ENCODE measurements at regions not wholly inside any gene's neighbourhood (a gene's known extent, or its start where the extent isn't known, plus 50 kb on each side); places are given as distances from the start of the nearest gene placed in this dataset.

GRCh38 chr15:95141486-95141885 is 910.1 kb downstream of the MCTP2 start:
- no peaks in the 10 kb centered on the region for H3K9me3 ChIP-seq (ENCODE audit: insufficient read depth in 2 of 2, low read depth in 1 of 2, low read length in 1 of 2)
- H3K79me2 ChIP-seq (ENCODE audit: control insufficient read depth in 1 of 2, insufficient read depth in 2 of 2, low read length in 2 of 2) = no peaks in the 10 kb centered on the region
- no peaks in the 10 kb centered on the region for H3K27me3 ChIP-seq (replicated peaks in 1 of 4; ENCODE audit: control insufficient read depth in 3 of 4, extremely low read depth in 1 of 4, insufficient read depth in 3 of 4, low read length in 3 of 4)
- no peak overlapping the region for H4K5ac ChIP-seq (ENCODE audit: insufficient read length, low read depth, low read length)
- ChIA-PET POLR2A (ENCODE audit: partially characterized antibody) (no interaction called here), CTCF (ENCODE audit: partially characterized antibody) (no interaction called here)
- H3K27ac ChIP-seq (ENCODE audit: low read depth, low read length) = no peak overlapping the region
- H3K4me1 ChIP-seq (replicated peaks in 1 of 4; ENCODE audit: control insufficient read depth in 3 of 4, insufficient read depth in 4 of 4, low read length in 3 of 4) = no peaks in the 10 kb centered on the region
- no peak overlapping the region for H2BK20ac ChIP-seq (ENCODE audit: low read length)
- H3K4me3 ChIP-seq (ENCODE audit: extremely low read depth in 1 of 4, insufficient read depth in 2 of 4, low read depth in 3 of 4, low read length in 4 of 4) = no peak overlapping the region
- H3K4me2 ChIP-seq (ENCODE audit: insufficient read depth in 1 of 2, low read depth in 2 of 2, low read length in 2 of 2) = no peak overlapping the region
- H4K8ac ChIP-seq (ENCODE audit: extremely low read depth, insufficient read depth, low read length) = no peak overlapping the region
- H4K91ac ChIP-seq (replicated peaks; ENCODE audit: insufficient read length, low read length) = no peak overlapping the region
- no peak overlapping the region for H2BK120ac ChIP-seq (replicated peaks; ENCODE audit: low read depth, low read length)
- no peak overlapping the region for H3K4ac ChIP-seq (replicated peaks; ENCODE audit: insufficient read length, low read depth, low read length)
- H2AK5ac ChIP-seq (ENCODE audit: low read depth, low read length) = no peak overlapping the region
- no peak overlapping the region for H2AFZ ChIP-seq (ENCODE audit: low read length)
- TF ChIP-seq CHD2 (IDR thresholded peaks at IDR 0.05; ENCODE audit: low read length) (no peak), YY1 (IDR thresholded peaks at IDR 0.05; ENCODE audit: low read depth, low read length) (no peak), SP1 (IDR thresholded peaks at IDR 0.05; ENCODE audit: low read depth, low read length) (no peak), POLR2AphosphoS5 (IDR thresholded peaks at IDR 0.05; ENCODE audit: low read depth, low read length) (no peak), SP4 (IDR thresholded peaks at IDR 0.05; ENCODE audit: low read length) (no peak), CBX8 (IDR thresholded peaks at IDR 0.05; ENCODE audit: borderline replicate concordance, low read depth, low read length) (no peak), CTBP2 (IDR thresholded peaks at IDR 0.05; ENCODE audit: borderline replicate concordance, insufficient read depth, insufficient read length, low read length) (no peak), PHF8 (conservative IDR thresholded peaks at IDR 0.05; ENCODE audit: low read depth, low read length) (no peak), EGR1 (IDR thresholded peaks at IDR 0.05; ENCODE audit: borderline replicate concordance, low read depth, low read length) (no peak), MAX (IDR thresholded peaks at IDR 0.05) (no peak), BACH1 (IDR thresholded peaks at IDR 0.05; ENCODE audit: low read length) (no peak), EP300 (IDR thresholded peaks at IDR 0.05; ENCODE audit: borderline replicate concordance in 1 of 2, low read depth in 2 of 2, low read length in 2 of 2) (no peak), GTF2F1 (IDR thresholded peaks at IDR 0.05; ENCODE audit: borderline replicate concordance, low read depth, low read length) (no peak), CHD1 (IDR thresholded peaks at IDR 0.05; ENCODE audit: low read depth, low read length) (no peak), JUND (IDR thresholded peaks at IDR 0.05; ENCODE audit: low read length) (no peak), ATF3 (IDR thresholded peaks at IDR 0.05; ENCODE audit: insufficient read depth, low read depth, low read length) (no peak)
- no peak overlapping the region for H3K14ac ChIP-seq (ENCODE audit: insufficient read length)
- H3K9ac ChIP-seq (replicated peaks in 1 of 4; ENCODE audit: extremely low read depth in 1 of 4, low read depth in 3 of 4, low read length in 3 of 4) = no peak overlapping the region
- H2BK15ac ChIP-seq (ENCODE audit: low read length) = no peak overlapping the region
- WGBS, 2 experiments (ENCODE audit: extremely low coverage in 1 of 2, insufficient coverage in 1 of 2, insufficient read length in 1 of 2, insufficient replicate concordance in 2 of 2, low coverage in 1 of 2, low lambda C conversion rate in 2 of 2, missing lambda C conversion rate in 1 of 2) = 94% methylated on average over 2 of the region's 2 CpGs; no CpG with 5 or more reads in 1 of the 2 experiments
- H4K20me1 ChIP-seq (replicated peaks in 1 of 2; ENCODE audit: control insufficient read depth in 1 of 2, insufficient read depth in 2 of 2, low read length in 2 of 2) = no peaks in the 10 kb centered on the region
- no peaks in the 10 kb centered on the region for H3K79me1 ChIP-seq (ENCODE audit: low read depth, low read length)
- no peak overlapping the region for H3K18ac ChIP-seq (ENCODE audit: extremely low read depth, low read length)
- no peak overlapping the region for H2BK12ac ChIP-seq (ENCODE audit: low read depth, low read length)
- no peak overlapping the region for H3K23ac ChIP-seq (ENCODE audit: insufficient read length)
- no peak overlapping the region for H3K56ac ChIP-seq (replicated peaks; ENCODE audit: insufficient read length, low read depth, low read length)
- no peak for FAIRE-seq
- no peaks in the 10 kb centered on the region for H3K23me2 ChIP-seq (ENCODE audit: low read depth, low read length)
- H2BK5ac ChIP-seq (ENCODE audit: low read depth, low read length) = no peak overlapping the region
- no peaks in the 10 kb centered on the region for H3K36me3 ChIP-seq (ENCODE audit: control insufficient read depth in 2 of 4, insufficient read depth in 4 of 4, low read length in 3 of 4)
- no peak for DNase-seq (ENCODE audit: low read depth in 1 of 2, low spot score in 2 of 2)

Measured in H1 (cell line).